ENCODE measurements at regions not wholly inside any gene's neighbourhood (a gene's known extent, or its start where the extent isn't known, plus 50 kb on each side); places are given as distances from the start of the nearest gene placed in this dataset.
"Not testable (repeated sequence)": the region's sequence is repeated elsewhere in the genome, so short reads cannot be mapped to it uniquely, and the experiment has no call there.

GRCh38 chr9:62084245-62084644 lies 894.4 kb downstream of the SPATA31A7 start:
- not testable (repeated sequence) for TF ChIP-seq REST (tag by site-specific recombination; IDR thresholded peaks at IDR 0.05); ELK4 (IDR thresholded peaks at IDR 0.05; ENCODE audit: borderline replicate concordance, low read depth, low read length); CTCF (tag by site-specific recombination; IDR thresholded peaks at IDR 0.05); ZBTB17 (tag by site-specific recombination; IDR thresholded peaks at IDR 0.05); ZNF169 (tag by site-specific recombination; IDR thresholded peaks at IDR 0.05); ZBTB7A (tag by site-specific recombination; IDR thresholded peaks at IDR 0.05; ENCODE audit: low read depth); ZNF121 (tag by site-specific recombination; IDR thresholded peaks at IDR 0.05); ZNF138 (tag by site-specific recombination; IDR thresholded peaks at IDR 0.05; ENCODE audit: borderline replicate concordance); YY1 (tag by site-specific recombination; IDR thresholded peaks at IDR 0.05); ZNF548 (tag by site-specific recombination; IDR thresholded peaks at IDR 0.05); HOXD13 (CRISPR knock-in tag; IDR thresholded peaks at IDR 0.05; ENCODE audit: borderline replicate concordance); ZNF747 (tag by site-specific recombination; IDR thresholded peaks at IDR 0.05); ZNF133 (tag by site-specific recombination; IDR thresholded peaks at IDR 0.05); ZNF335 (tag by site-specific recombination; conservative IDR thresholded peaks at IDR 0.05)

Data from HEK293 (cell line).